Nephron progenitor cell (in vitro differentiated cells): ENCODE measurements at regions not wholly inside any gene's neighbourhood (a gene's known extent, or its start where the extent isn't known, plus 50 kb on each side); places are given as distances from the start of the nearest gene placed in this dataset.

Experiments
- DNase-seq: peaks from one replicate; pipeline ENCODE4 v3.0.0; 2021
- H3K27ac Mint-ChIP-seq: 2 replicates; pipeline ENCODE4 v1.8.0; 2021; ENCODE audit warnings: mild to moderate bottlenecking, moderate library complexity, mixed read lengths
- H3K27me3 Mint-ChIP-seq: 2 replicates; pipeline ENCODE4 v1.8.0; 2021; ENCODE audit warnings: mild to moderate bottlenecking, low read depth, mixed read lengths; ENCODE audit not compliant: poor library complexity
- H3K36me3 Mint-ChIP-seq: 2 replicates; pipeline ENCODE4 v1.8.0; 2021; ENCODE audit warnings: low read depth, mixed read lengths
- H3K4me1 Mint-ChIP-seq: 2 replicates; pipeline ENCODE4 v1.8.0; 2021; ENCODE audit warnings: mixed read lengths
- H3K4me3 Mint-ChIP-seq: 2 replicates; pipeline ENCODE4 v1.8.0; 2021; ENCODE audit warnings: mild to moderate bottlenecking, moderate library complexity, mixed read lengths
- H3K9me3 Mint-ChIP-seq: 2 replicates; pipeline ENCODE4 v1.8.0; 2021; ENCODE audit warnings: mild to moderate bottlenecking, moderate library complexity, mixed read lengths
- TF ChIP-seq, protein P1 (sequence below): fragments of 200-600 bp; sonication (generic); IDR thresholded peaks from 2 replicates; pipeline ENCODE4 v1.5.0; 2021; ENCODE audit warnings: antibody characterized with exemption

DNA sequence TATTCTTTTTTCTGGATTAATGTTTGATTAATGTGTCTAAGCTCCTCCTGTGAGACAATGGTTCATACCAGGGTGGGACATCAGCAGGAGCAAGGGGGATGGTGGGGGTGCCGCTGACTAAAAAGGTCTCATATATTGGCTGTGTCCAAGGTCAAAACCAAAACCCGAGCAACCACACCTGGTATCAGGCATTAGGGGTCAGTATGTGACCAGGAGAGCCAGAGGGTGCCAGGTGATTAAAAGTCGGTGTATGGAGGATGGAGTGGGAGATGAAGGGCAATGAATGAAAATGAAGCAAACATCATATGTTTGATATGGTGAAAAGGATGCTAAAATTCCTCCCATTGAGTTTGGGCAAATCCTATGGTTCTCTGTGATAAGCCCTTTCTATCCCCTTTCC, 118.0 kb downstream of the MIAT start:
- TF ChIP-seq, protein P1, sequence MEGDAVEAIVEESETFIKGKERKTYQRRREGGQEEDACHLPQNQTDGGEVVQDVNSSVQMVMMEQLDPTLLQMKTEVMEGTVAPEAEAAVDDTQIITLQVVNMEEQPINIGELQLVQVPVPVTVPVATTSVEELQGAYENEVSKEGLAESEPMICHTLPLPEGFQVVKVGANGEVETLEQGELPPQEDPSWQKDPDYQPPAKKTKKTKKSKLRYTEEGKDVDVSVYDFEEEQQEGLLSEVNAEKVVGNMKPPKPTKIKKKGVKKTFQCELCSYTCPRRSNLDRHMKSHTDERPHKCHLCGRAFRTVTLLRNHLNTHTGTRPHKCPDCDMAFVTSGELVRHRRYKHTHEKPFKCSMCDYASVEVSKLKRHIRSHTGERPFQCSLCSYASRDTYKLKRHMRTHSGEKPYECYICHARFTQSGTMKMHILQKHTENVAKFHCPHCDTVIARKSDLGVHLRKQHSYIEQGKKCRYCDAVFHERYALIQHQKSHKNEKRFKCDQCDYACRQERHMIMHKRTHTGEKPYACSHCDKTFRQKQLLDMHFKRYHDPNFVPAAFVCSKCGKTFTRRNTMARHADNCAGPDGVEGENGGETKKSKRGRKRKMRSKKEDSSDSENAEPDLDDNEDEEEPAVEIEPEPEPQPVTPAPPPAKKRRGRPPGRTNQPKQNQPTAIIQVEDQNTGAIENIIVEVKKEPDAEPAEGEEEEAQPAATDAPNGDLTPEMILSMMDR, result no peak
- DNase-seq, result no peak
- H3K27me3 Mint-ChIP-seq, result peaks cover 4% of the 10 kb centered on the region
- peaks cover 42% of the 10 kb centered on the region for H3K9me3 Mint-ChIP-seq
- H3K27ac Mint-ChIP-seq, result no peak overlapping the region
- no peak overlapping the region for H3K4me3 Mint-ChIP-seq
- peaks cover 40% of the 10 kb centered on the region for H3K4me1 Mint-ChIP-seq
- H3K36me3 Mint-ChIP-seq, result peaks cover 44% of the 10 kb centered on the region

DNA sequence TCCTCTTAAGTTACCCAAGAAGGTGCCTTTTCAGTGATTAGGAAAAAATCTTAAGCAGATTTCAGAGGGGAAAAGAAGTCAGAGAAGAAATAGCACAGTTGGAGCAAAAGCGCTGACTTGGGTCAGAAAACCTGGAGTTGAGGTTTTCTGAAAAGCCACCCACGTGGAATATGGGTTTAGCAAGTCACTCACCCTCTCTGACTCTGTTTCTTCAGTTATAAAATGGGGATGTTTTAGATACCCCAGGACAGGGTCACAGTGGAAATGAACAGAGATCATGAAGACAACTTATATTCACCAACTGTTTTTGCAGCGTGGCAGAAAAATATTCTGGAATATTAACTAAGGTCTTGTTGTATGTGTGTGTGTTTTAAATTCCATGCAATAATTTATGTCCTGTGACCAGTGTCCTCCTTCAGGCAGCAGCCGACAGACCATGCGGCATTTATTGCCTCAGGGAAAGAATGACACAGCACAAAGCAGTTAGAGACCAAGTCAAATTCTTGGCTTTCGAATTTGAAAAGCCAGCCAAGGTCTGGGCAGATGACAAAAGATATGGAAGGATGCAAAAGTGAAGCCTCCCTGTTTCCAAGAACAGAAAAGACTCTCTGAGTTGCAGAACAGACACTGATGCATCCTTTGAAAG, 119.9 kb downstream of the MIAT start:
- Mint-ChIP-seq H3K4me1 (peaks cover 46% of the 10 kb centered on the region), H3K27ac (no peak overlapping the region), H3K4me3 (peak overlapping the region; percentile 56), H3K36me3 (peaks cover 51% of the 10 kb centered on the region), H3K27me3 (peaks cover 9% of the 10 kb centered on the region), H3K9me3 (peaks cover 46% of the 10 kb centered on the region)
- DNase-seq, result no peak
- TF ChIP-seq, protein P1, result no peak

- no peak overlapping the region for H3K27ac Mint-ChIP-seq
- TF ChIP-seq, protein P1, result no peak
- no peak for DNase-seq
- peaks cover 53% of the 10 kb centered on the region for H3K36me3 Mint-ChIP-seq
- H3K4me1 Mint-ChIP-seq, result peaks cover 53% of the 10 kb centered on the region
- H3K9me3 Mint-ChIP-seq, result peaks cover 48% of the 10 kb centered on the region
- no peak overlapping the region for H3K4me3 Mint-ChIP-seq
- H3K27me3 Mint-ChIP-seq, result peaks cover 10% of the 10 kb centered on the region
Observed at GRCh38 chr22:26778372-26778771, 121.0 kb downstream of the MIAT start.

GRCh38 chr22:26779108-26779507, 121.7 kb downstream of the MIAT start:
- no peak overlapping the region for H3K27ac Mint-ChIP-seq

GRCh38 chr22:26779929-26780328, 122.5 kb downstream of the MIAT start:
- H3K27ac Mint-ChIP-seq, result no peak overlapping the region
- peaks cover 68% of the 10 kb centered on the region for H3K4me1 Mint-ChIP-seq
- no peak overlapping the region for H3K4me3 Mint-ChIP-seq
- TF ChIP-seq, protein P1, result no peak
- peaks cover 36% of the 10 kb centered on the region for H3K9me3 Mint-ChIP-seq
- DNase-seq, result no peak
- peaks cover 42% of the 10 kb centered on the region for H3K36me3 Mint-ChIP-seq
- H3K27me3 Mint-ChIP-seq, result peaks cover 10% of the 10 kb centered on the region

More at GRCh38 chr22:26779108-26779507, 121.7 kb downstream of the MIAT start:
- Mint-ChIP-seq H3K36me3 (peaks cover 48% of the 10 kb centered on the region), H3K4me1 (peaks cover 60% of the 10 kb centered on the region), H3K9me3 (peaks cover 42% of the 10 kb centered on the region), H3K27me3 (peaks cover 10% of the 10 kb centered on the region), H3K4me3 (no peak overlapping the region)
- no peak for DNase-seq
- TF ChIP-seq, protein P1, result no peak

DNA sequence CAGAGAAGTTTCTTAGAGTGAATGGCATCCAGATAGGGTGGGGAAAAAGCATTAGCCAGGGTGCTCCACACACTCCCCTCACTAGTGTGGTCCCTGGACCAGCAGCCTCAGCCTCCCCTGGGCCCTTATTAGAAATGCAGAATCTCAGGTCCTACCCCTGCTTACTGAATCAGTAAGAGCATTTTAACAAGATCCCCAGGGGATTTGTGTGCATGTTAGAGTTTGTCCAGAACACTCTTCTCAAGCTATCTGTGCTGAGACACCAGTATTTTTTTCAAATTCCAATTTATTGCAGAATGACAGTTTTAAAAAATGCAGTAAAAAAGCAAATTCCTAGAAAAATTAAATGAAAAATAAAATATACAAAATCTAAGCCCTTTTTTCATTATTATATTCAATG, 123.1 kb downstream of the MIAT start:
- TF ChIP-seq, protein P1, result no peak
- Mint-ChIP-seq H3K27me3 (peaks cover 10% of the 10 kb centered on the region), H3K4me3 (no peak overlapping the region), H3K36me3 (peaks cover 36% of the 10 kb centered on the region), H3K4me1 (peaks cover 74% of the 10 kb centered on the region), H3K9me3 (peaks cover 32% of the 10 kb centered on the region), H3K27ac (no peak overlapping the region)
- DNase-seq, result no peak
